ENCODE measurements at regions not wholly inside any gene's neighbourhood (a gene's known extent, or its start where the extent isn't known, plus 50 kb on each side); places are given as distances from the start of the nearest gene placed in this dataset.
A peak's percentile ranks its signal among the peaks of the same experiment; 100 is the strongest.
"Not testable (repeated sequence)": the region's sequence is repeated elsewhere in the genome, so short reads cannot be mapped to it uniquely, and the experiment has no call there.

DNA sequence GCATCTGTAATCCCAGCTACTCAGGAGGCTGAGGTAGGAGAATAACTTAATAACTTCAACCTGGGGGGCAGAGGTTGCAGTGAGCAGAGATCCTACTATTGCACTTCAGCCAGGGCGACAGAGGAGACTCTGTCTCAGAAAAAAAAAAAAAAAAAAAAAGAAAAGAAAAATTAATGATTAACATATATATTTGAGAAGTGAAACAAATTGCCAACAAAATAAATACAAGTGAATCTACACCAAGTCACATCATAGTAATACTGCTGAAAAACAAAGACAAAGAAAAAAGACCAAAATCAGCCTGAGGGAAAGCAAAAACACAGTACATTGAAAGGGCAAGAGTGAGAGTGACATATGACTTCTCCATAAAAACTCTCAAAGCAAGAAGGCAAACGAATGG, 123.7 kb downstream of the CASP12 start:
- DNase-seq, result no peak

DNA sequence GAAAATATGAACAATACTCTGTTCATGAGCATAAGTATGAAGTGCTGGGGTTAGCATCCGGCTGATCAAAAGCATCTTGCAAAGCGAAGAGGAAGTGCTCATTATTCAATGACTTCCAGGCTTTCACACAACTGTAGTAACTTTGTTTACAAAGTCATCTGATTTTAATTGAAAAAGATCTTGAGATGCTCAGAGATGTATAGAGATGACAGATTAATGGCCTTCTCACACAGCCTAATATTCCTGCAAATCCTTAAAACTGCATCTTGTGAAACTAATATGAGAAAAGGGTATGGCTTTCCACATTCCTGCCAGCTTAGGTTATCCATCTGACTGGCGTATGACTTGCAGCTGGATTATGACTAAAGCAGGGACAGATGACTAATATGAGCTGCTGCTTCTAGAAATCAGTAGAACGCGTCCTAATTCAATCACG, 125.4 kb downstream of the CASP12 start:
- DNase-seq, result peak; percentile 93

DNA sequence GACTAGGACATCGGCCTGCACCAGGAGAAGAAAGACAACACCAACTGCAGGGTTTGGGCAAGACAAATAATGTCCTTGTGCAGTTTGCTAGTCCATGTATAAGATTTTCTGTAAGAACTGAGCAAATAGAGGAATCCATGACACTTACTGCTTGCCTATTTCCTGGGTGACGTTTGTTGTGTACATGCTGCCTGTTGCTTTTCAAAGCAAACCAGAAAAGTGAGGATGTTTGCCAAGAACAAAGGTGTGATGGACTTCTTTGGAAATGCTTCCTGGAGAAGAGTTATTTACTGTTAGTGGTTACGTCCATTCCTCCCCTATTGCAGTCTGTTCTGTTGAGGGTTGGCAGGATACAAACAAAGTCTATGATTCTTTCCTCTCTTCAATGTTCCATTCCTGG, 126.5 kb downstream of the CASP12 start:
- DNase-seq, result no peak

DNA sequence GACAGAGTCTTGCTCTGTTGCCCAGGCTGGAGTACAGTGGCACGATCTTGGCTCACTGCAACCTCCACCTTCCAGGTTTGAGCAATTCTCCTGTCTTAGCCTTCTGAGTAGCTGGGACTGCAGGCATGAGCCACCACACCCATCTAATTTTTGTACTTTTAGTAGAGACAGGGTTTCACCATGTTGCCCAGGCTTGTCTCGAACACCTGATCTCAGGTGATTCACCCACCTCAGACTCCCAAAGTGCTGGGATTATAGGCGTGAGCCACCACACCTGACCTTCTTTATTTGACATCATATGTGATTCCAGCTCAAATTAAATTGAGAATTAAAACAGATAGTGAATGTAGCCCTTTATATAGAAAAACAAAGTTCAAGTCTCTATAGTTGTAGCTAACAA, 127.2 kb downstream of the CASP12 start:
- DNase-seq, result not testable (repeated sequence)

DNA sequence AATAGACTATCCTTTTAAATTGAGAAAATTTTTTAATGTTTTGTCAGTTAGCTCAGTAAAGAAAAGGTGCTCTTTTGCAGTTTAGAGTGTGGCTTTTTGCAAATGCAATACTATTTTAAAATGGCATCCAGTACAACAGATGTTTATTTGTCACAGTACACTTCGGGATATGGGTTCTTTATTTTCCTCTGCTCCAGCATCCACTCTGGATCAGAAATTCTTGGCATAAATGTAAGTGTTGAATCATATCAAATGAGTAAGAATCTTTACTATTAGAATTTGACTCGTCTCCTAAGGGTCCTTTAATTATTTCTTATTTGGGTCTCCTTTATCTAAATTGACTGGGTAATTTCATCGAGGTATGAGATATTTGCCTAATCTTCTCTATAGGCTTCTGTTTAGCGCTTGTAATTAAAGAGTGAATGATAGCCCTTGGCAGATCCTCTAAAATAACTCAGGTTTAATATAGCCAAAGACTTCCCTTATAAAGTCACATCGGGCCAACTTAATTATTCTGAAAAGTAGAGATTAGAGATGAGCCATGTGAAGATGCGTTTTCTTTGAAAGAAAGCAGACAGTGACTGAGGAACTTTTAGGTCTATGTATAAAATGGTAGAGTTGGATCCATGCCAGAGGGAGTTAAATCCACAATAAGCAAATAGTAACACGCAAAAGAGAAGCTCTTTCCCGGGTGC, 132.7 kb downstream of the CASP12 start:
- DNase-seq, result no peak

DNA sequence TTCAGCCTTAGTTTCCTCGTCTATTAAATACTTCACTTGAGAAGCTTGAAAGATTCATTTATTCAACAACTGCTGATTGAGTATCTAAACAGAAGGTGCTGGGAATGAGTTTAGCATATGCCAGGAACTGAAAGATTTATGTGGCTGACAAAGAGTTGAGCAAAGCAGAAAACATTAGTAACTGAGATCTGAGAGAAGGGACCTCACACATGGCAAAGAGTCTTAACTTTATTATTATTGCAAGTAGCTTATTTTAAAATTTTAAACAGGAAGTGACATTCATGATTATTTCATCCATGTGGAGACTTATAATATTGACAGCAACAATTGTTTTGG, 133.6 kb downstream of the CASP12 start:
- DNase-seq, result peak; percentile 18

DNA sequence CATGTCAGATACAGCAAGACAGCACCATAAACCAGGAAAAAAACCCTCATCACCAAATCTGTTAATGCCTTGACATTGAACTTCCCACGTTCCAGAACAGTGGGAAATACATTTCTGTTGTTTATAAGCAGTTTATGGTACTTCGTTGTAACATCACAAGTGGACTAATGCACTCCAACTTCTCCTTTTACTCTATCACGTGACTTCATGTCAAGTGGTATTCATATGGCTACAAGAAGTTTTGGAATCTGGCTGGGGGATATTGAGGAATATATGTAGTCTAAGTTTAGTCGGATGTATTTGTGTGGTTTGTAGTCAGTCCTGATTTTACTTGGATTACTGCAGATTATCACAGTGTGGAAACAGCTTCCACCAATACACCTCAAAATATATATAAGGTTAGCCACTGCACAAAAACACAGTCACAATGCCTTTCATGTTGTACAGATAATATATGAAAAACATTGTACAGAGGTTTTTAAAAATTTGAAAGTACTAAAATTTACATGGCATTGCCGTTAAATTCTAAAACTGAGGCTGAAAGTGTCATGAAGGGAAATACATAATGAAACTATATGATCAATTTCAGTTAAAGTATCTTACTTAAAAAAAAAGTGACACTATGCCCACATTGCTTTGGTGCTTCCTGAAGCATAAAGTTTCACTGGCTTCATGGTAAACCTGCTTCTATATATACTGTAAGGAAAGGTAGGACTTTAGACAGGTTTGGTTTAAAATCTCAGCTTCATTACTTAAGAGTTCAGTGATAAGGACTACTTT, 134.1 kb downstream of the CASP12 start:
- DNase-seq, result no peak

DNA sequence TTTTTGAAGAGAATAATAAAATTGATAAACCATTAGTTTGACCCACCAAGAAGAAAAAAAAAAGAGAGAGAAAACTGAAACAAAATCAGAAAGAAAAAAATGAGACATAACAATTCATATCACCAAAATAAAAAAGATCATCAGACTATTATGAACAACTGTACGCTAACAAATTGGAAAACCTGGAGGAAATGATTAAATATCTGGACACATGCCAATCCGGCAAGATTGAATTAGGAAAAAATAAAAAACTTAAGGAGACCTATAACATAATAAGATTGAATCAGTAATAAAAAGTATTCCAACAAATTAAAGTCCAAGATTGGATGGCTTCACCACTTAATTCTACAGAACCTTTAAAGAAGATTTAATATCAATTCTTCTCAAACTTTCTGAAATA, 136.7 kb downstream of the CASP12 start:
- no peak for DNase-seq

DNA sequence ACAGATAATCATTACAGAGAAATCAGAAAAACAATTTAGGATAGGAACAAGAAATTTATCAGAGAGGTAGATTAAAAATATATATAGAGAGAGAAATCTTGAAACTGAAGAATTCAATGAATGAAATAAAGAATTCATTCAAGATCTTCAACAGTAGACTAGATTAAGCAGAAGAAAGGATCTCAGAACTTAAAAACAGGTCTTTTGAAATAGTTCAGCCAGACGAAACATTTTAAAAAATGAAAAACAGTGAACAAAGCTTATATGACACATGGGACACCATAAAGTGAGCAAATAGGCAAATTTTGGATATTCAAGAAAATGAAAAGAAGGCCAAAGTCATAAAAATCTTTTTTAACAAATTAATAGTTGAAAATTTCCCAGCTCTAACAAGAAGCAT, 138.8 kb downstream of the CASP12 start:
- no peak for DNase-seq

DNA sequence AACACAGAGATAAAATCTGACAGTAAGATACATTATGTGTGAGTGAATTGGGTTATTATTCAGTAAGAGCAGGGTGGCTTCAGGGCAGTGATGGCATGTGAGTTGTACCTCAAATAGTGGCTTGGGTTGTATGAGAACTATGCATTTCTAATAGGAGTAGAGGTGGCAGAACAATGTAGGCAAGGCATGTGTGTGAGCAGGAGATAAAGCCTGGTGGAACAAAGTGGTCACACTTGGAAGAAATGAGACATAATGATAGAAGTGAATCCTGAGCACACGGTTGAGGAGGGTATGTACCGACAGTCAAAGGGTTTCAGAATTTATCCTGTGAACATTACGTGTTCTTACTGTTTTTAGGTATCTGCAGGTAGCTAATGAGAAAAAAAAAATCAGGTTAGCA, 159.3 kb downstream of the CASP12 start:
- no peak for DNase-seq

DNA sequence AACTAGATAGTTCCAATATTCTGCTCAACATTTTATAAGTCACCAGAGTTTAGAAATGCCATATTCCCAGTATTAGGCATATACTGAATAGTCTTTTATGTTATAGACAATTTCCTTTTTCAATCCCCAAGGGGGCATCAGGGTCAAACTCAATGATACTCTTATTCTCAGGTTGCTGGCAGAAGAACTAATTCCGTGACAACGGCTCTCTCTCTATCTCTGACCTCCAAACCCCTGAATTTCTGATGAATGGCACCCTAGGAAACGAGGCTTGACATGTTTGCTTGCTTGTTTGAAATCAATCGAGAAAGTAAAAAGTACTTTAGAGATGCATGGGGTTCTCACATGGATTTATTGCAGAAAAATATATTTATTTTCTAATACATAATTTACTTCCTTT, 160.1 kb downstream of the CASP12 start:
- DNase-seq, result no peak

DNA sequence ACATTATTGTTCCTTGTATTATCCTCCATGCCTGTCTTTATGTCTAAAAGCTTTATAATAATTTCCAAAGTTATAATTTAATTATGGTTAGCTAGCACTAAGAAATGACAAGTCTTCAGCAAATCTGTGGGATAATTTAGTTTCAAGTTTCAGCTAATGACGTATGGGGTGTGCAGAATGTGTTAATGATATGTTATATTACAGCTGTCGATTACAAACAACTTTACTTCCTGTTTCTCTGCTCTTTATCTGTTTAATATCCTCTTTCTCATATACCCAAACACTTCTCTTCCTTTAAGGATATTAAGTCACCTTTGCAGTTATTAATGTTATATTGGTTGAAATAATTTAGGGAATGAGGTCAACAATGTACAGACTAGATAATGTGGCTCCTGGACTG, 161.8 kb downstream of the CASP12 start:
- DNase-seq, result no peak

DNA sequence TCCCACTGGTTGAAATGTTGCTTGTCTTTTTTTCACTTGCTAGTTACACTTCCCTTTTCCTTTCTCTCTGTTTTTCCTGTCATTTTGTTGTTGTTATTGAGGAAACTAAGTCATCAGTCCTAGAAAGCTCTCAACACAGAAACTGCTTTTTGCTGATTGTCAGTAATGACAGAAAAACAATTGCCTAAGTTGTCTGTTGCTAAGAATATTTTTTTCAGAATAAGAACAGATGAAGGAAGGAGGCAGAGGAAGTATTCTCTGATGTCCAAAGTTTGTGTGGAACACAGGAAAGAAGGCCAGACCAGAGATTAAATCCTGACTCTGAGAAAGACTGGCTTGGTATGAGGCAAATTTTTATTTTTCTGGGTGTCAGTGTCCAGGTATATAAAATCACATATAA, 163.3 kb downstream of the CASP12 start:
- no peak for DNase-seq

DNA sequence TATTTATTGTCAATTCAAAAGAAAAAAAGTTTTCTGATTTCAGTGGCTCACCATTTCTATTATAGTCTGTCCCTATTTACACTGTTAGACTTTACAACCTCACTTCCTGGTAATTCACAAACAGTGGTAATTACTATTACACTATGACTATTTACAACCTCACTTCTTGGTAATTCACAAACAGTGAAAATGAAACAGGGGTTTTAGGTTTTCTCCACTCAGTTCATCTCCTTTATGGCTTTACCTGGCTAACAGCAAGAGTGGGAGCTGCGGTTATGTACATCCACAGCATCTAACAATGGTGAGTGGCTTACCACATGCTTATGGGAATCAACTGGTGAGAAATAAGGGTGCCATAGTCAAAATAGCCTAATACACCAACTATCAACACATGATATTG, 166.4 kb downstream of the CASP12 start:
- DNase-seq, result no peak

DNA sequence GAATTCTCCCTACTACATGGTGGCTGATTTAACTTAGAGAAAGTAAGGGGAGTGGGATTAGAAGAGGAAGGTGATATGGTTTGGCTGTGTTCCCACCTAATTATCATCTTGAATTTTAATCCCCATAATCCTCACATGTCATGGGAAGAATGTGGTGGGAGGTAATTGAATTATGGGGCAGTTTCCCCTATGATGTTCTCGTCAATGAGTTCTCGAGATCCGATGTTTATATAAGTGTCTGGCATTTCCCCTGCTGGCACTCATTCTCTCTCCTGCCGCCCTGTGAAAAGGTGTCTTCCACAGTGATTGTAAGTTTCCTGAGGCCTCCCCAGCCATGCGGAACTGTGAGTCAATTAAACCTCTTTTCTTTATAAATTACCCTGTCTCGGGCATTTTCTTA, 169.3 kb downstream of the CASP12 start:
- DNase-seq, result no peak

DNA sequence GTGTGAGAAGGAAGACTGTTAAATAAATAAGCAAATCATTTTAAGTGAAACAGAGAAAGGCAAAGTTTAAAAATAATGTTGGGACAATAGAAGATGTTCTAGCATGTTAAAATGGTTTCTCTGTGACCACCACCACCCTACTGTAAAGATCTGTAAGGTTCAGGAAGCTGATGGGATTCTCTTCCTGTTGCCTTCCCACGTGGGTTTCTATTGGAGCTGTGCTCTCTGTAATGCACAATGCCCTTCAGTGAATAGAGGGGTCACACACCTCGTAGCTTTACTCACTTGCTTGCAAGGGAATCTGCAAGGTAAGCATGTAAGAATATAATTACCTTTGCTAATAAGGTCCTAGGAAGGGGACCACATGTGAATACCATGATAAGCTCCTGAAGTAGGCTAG, 170.5 kb downstream of the CASP12 start:
- no peak for DNase-seq

DNA sequence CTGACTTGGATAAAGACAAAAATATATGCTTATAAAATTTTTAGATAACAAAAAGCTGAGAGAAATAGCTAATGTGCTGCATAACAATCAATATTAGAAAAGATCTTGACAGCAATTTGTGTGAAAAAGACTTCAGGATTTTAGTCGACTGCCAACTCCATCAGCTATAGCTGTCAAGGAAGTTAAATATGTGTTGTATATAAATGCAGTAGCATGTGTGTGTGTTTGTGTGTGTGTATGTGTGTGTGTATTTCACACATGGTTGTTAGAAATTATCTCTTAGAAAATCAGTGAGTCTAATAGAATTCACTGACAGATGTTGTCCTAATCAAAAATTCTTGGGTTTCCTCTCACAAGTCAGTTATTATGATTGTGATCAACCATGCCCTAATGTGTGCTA, 171.2 kb downstream of the CASP12 start:
- DNase-seq, result no peak

DNA sequence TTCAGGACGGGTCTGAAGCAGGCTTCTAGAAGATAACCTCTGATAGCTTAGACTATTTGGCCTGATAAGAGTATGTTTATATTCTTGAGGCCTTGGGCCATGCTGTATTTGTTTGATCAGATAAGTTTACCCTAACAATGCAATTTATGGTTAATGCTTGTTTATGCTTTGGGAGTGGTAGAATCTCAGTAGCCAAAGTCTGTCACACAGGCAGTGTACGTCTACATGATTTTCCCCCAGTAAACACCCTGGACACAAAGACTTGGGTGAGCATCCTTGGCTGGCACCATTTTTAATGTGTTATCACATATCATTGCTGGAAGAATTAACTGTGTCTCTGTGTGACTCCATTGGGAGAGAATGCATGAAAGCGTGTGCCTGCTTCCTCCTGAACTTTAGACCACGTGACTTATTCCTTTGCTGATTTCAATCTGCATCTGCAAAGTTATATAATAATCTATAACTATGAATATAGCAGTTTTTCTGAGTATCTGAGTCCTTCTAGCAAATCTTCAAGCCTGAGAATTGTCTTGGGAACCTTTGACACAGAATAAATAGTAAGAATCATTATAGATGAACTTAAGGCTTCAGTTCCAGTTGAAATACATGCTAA, 172.4 kb downstream of the CASP12 start:
- DNase-seq, result no peak

DNA sequence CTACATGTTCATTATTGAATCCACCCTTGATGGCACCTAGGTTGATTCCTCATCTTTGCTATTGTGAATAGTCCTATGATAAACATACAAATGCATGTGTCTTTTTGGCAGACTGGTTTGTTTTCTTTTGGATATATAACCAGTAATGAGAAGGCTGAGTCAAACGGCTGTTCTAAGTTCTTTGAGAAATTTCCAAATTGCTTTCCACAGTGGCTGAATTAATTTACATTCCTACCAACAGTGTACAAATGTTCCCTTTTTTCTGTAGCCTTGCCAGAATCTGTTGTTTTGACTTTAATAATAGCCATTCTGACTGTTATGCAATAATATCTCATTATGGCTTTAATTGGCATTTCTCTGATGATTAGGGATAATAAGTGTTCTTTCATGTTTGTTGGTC, 184.9 kb downstream of the CASP12 start:
- peak; percentile 15 for DNase-seq

DNA sequence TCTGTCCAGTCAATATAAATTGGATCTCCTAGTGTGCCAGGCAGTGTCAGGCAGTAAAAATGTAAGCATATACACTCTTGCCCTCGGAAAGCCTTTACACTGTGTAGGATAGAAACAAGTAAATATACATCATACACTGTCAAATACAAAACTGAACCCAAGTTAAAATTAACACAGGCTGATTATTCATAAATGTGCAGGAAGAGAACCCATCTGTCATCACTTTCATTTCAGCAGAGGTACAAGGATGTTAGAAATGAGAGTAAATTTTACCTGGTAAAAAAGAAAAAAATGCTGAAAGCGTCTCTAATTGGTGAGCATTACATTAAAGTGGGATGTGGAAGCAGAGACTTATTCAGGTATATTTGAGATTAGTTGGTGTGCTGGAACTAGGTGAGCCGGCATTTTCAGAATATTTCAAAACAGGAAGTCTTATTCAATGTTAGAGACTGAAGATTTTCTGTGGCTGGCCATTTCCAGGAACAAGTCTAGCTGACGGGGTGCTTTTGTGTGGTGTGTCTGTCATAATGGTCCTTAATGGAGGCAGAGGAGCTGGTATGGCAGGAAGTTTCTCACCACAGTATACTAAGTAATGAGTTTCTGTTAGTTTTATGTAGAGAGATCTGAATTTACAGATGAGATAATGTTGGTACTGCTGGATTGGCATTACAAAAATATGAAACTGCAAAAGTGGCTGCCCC, 192.6 kb downstream of the CASP12 start:
- DNase-seq, result peak; percentile 29

DNA sequence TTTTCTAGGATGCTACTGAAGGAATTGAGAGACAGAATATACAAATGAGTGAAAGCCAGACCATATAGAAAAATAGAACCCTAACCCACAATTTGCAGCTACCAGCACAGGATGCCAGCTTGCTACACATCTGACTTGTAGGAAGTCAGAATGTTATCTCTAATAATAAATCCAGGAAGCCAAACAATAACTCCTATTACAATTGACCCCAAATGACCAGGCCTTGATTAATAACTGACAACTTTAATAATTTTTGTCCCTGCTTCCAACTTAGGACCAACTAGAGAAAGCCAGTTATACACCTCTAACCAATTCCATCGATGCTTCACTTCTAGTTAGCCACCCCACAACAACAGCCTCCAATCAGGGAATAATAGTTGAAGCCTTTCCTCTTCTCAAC, 193.4 kb downstream of the CASP12 start:
- no peak for DNase-seq

DNA sequence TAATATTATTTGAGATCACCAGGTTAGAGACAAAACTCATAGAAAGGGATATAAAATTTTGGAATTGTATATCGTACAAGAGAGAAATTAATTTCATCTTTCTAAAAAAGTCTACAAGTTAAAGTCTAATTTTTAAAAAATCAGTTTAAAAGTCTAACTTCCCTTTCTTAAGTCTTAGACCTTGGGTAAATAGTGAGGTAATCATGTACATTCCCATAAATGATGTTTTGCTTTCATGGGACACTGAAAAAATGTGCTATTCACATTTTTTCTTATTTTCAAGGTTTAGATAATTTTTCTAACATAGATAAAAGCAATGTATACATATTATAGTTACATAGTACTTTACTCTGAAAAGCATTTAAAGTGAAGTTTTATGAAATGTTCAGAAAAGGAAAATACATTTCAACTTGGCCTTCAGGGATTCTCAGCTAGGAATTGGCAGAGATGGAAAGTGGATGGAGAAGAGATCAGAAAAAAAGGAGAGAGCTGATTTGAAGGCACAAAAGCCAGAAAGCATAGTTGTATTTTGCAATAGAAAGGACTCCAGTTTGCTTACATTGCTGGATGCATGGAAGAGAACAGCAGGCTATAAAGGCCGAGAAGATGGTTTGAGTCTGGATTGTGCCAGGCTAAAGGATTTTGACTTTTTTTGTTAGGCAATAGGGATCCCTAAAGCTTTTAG, 194.0 kb downstream of the CASP12 start:
- DNase-seq, result no peak

DNA sequence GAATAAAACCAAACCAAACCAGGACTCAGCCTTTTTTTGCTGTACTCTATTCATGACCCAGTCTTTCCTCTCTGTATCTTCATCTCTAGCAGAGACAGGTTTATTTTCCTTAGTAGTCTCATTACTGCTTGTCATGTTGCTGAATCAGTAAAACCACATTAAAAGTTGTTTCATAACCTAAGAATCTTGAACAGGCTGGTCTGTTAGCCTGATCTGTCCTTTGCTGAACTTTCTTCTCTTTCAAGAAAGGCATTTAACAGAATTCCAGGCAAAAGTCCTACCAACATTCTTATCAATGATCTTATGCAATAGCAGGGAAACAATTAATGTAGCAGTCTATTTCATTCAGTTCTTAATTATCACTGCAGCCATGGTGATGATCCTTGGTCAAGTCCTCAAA, 197.7 kb downstream of the CASP12 start:
- DNase-seq, result peak; percentile 85
